Ovary (tissue), 3 donors: ENCODE measurements at regions not wholly inside any gene's neighbourhood (a gene's known extent, or its start where the extent isn't known, plus 50 kb on each side); places are given as distances from the start of the nearest gene placed in this dataset.

Experiments
- CTCF ChIP-seq, 3 donors: fragments of 450-650 bp in 2 of 3; fragments of 200-600 bp in 1 of 3; IDR thresholded peaks; one replicate each; pipeline versions ENCODE4 v1.5.1 to v1.8.0; 2016 to 2022; ENCODE audit warnings: antibody characterized with exemption in 3 of 3, mild to moderate bottlenecking in 1 of 3
- EP300 ChIP-seq: sonication (generic); formaldehyde crosslinking; IDR thresholded peaks from one replicate; pipeline ENCODE4 v1.6.1; 2017; ENCODE audit warnings: antibody characterized with exemption
- POLR2A ChIP-seq: fragments of 450-650 bp; IDR thresholded peaks from one replicate; pipeline ENCODE4 v1.6.1; 2017; ENCODE audit warnings: antibody characterized with exemption, mild to moderate bottlenecking, moderate library complexity
- donor health status: DM: no; HTN: no; CAD: no.

GRCh38 chr2:175476374-175476773 is 294.9 kb upstream of the ATP5MC3 start:
- TF ChIP-seq CTCF (IDR thresholded peaks at IDR 0.05), result no peak
- no peak for TF ChIP-seq POLR2A
- no peak for TF ChIP-seq EP300
